Activated naive CD4-positive, alpha-beta T cell treated with anti-CD3 and anti-CD28 coated beads, Interleukin-2, amount 50 U/mL, for 24 hours (primary cell): ENCODE measurements at regions not wholly inside any gene's neighbourhood (a gene's known extent, or its start where the extent isn't known, plus 50 kb on each side); places are given as distances from the start of the nearest gene placed in this dataset.

Experiments
- H3K27ac Mint-ChIP-seq: one replicate; pipeline ENCODE4 v1.8.0; 2021; ENCODE audit warnings: mild to moderate bottlenecking, mixed read lengths
- H3K27me3 Mint-ChIP-seq: one replicate; pipeline ENCODE4 v1.8.0; 2021; ENCODE audit warnings: mixed read lengths
- H3K36me3 Mint-ChIP-seq: one replicate; pipeline ENCODE4 v1.8.0; 2021; ENCODE audit warnings: mixed read lengths
- H3K4me1 Mint-ChIP-seq: one replicate; pipeline ENCODE4 v1.8.0; 2021; ENCODE audit warnings: mixed read lengths
- H3K4me3 Mint-ChIP-seq: one replicate; pipeline ENCODE4 v1.8.0; 2021; ENCODE audit warnings: mild to moderate bottlenecking, mixed read lengths
- H3K9me3 Mint-ChIP-seq: one replicate; pipeline ENCODE4 v1.8.0; 2021; ENCODE audit warnings: mixed read lengths

GRCh38 chr6:104046426-104046825, 813.3 kb downstream of the HACE1 start:
- Mint-ChIP-seq H3K36me3 (no peaks in the 10 kb centered on the region), H3K27me3 (no peaks in the 10 kb centered on the region), H3K4me1 (no peaks in the 10 kb centered on the region), H3K4me3 (no peak overlapping the region), H3K9me3 (peaks cover 7% of the 10 kb centered on the region), H3K27ac (no peak overlapping the region)

- Mint-ChIP-seq H3K9me3 (no peaks in the 10 kb centered on the region), H3K27me3 (no peaks in the 10 kb centered on the region), H3K36me3 (no peaks in the 10 kb centered on the region), H3K4me1 (no peaks in the 10 kb centered on the region), H3K4me3 (no peak overlapping the region), H3K27ac (no peak overlapping the region)
Measured at GRCh38 chr6:104031346-104031745, 828.4 kb downstream of the HACE1 start.

- no peaks in the 10 kb centered on the region for H3K27me3 Mint-ChIP-seq
- H3K36me3 Mint-ChIP-seq, result no peaks in the 10 kb centered on the region
- H3K9me3 Mint-ChIP-seq, result no peaks in the 10 kb centered on the region
- H3K4me3 Mint-ChIP-seq, result no peak overlapping the region
- H3K27ac Mint-ChIP-seq, result no peak overlapping the region
- no peaks in the 10 kb centered on the region for H3K4me1 Mint-ChIP-seq
Measured at GRCh38 chr6:104022126-104022525, 837.6 kb downstream of the HACE1 start.

- no peaks in the 10 kb centered on the region for H3K4me1 Mint-ChIP-seq
- H3K9me3 Mint-ChIP-seq, result no peaks in the 10 kb centered on the region
- no peaks in the 10 kb centered on the region for H3K27me3 Mint-ChIP-seq
- H3K4me3 Mint-ChIP-seq, result no peak overlapping the region
- no peaks in the 10 kb centered on the region for H3K36me3 Mint-ChIP-seq
- H3K27ac Mint-ChIP-seq, result no peak overlapping the region
Measured at GRCh38 chr6:104019075-104019753, 840.5 kb downstream of the HACE1 start.

- Mint-ChIP-seq H3K27ac (no peak overlapping the region), H3K4me1 (no peaks in the 10 kb centered on the region), H3K9me3 (no peaks in the 10 kb centered on the region), H3K27me3 (no peaks in the 10 kb centered on the region), H3K36me3 (no peaks in the 10 kb centered on the region), H3K4me3 (no peak overlapping the region)
Measured at GRCh38 chr6:104017410-104018381, 842.0 kb downstream of the HACE1 start.

GRCh38 chr6:104014163-104014959, 845.4 kb downstream of the HACE1 start:
- Mint-ChIP-seq H3K27ac (no peak overlapping the region), H3K9me3 (no peaks in the 10 kb centered on the region), H3K27me3 (no peaks in the 10 kb centered on the region), H3K36me3 (no peaks in the 10 kb centered on the region), H3K4me3 (no peak overlapping the region), H3K4me1 (no peaks in the 10 kb centered on the region)

GRCh38 chr6:104013312-104013971, 846.3 kb downstream of the HACE1 start:
- Mint-ChIP-seq H3K4me3 (no peak overlapping the region), H3K27ac (no peak overlapping the region), H3K27me3 (no peaks in the 10 kb centered on the region), H3K36me3 (no peaks in the 10 kb centered on the region), H3K9me3 (no peaks in the 10 kb centered on the region), H3K4me1 (no peaks in the 10 kb centered on the region)

- Mint-ChIP-seq H3K36me3 (no peaks in the 10 kb centered on the region), H3K9me3 (no peaks in the 10 kb centered on the region), H3K4me3 (no peak overlapping the region), H3K27ac (no peak overlapping the region), H3K4me1 (no peaks in the 10 kb centered on the region), H3K27me3 (no peaks in the 10 kb centered on the region)
Measured at GRCh38 chr6:104010897-104011296, 848.8 kb downstream of the HACE1 start.

- H3K27ac Mint-ChIP-seq, result no peak overlapping the region
- no peaks in the 10 kb centered on the region for H3K36me3 Mint-ChIP-seq
- no peak overlapping the region for H3K4me3 Mint-ChIP-seq
- H3K4me1 Mint-ChIP-seq, result no peaks in the 10 kb centered on the region
- no peaks in the 10 kb centered on the region for H3K27me3 Mint-ChIP-seq
- H3K9me3 Mint-ChIP-seq, result no peaks in the 10 kb centered on the region
Measured at GRCh38 chr6:104003803-104004516, 855.8 kb downstream of the HACE1 start.

- Mint-ChIP-seq H3K4me3 (no peak overlapping the region), H3K27ac (no peak overlapping the region), H3K27me3 (no peaks in the 10 kb centered on the region), H3K36me3 (no peaks in the 10 kb centered on the region), H3K4me1 (no peaks in the 10 kb centered on the region), H3K9me3 (no peaks in the 10 kb centered on the region)
Measured at GRCh38 chr6:103995571-103995970, 864.1 kb downstream of the HACE1 start.

- no peaks in the 10 kb centered on the region for H3K36me3 Mint-ChIP-seq
- H3K27me3 Mint-ChIP-seq, result no peaks in the 10 kb centered on the region
- no peaks in the 10 kb centered on the region for H3K4me1 Mint-ChIP-seq
- no peak overlapping the region for H3K4me3 Mint-ChIP-seq
- H3K27ac Mint-ChIP-seq, result no peak overlapping the region
- peaks cover 21% of the 10 kb centered on the region for H3K9me3 Mint-ChIP-seq
Measured at GRCh38 chr6:103983860-103984259, 875.9 kb downstream of the HACE1 start.

GRCh38 chr6:103983011-103983410, 876.7 kb downstream of the HACE1 start:
- H3K4me3 Mint-ChIP-seq, result no peak overlapping the region
- no peaks in the 10 kb centered on the region for H3K36me3 Mint-ChIP-seq
- no peaks in the 10 kb centered on the region for H3K4me1 Mint-ChIP-seq
- no peak overlapping the region for H3K27ac Mint-ChIP-seq
- H3K9me3 Mint-ChIP-seq, result peaks cover 16% of the 10 kb centered on the region
- H3K27me3 Mint-ChIP-seq, result no peaks in the 10 kb centered on the region

GRCh38 chr6:103982574-103982973, 877.1 kb downstream of the HACE1 start:
- H3K27me3 Mint-ChIP-seq, result no peaks in the 10 kb centered on the region
- H3K4me1 Mint-ChIP-seq, result no peaks in the 10 kb centered on the region
- H3K4me3 Mint-ChIP-seq, result no peak overlapping the region
- peaks cover 16% of the 10 kb centered on the region for H3K9me3 Mint-ChIP-seq
- H3K27ac Mint-ChIP-seq, result no peak overlapping the region
- H3K36me3 Mint-ChIP-seq, result no peaks in the 10 kb centered on the region

- Mint-ChIP-seq H3K9me3 (no peaks in the 10 kb centered on the region), H3K27me3 (no peaks in the 10 kb centered on the region), H3K4me1 (no peaks in the 10 kb centered on the region), H3K27ac (no peak overlapping the region), H3K4me3 (no peak overlapping the region), H3K36me3 (no peaks in the 10 kb centered on the region)
Measured at GRCh38 chr6:103979308-103979707, 880.4 kb downstream of the HACE1 start.

GRCh38 chr6:103937389-103937788, 922.3 kb downstream of the HACE1 start:
- H3K9me3 Mint-ChIP-seq, result no peaks in the 10 kb centered on the region
- no peaks in the 10 kb centered on the region for H3K4me1 Mint-ChIP-seq
- H3K27ac Mint-ChIP-seq, result no peak overlapping the region
- H3K4me3 Mint-ChIP-seq, result no peak overlapping the region
- H3K36me3 Mint-ChIP-seq, result no peaks in the 10 kb centered on the region
- no peaks in the 10 kb centered on the region for H3K27me3 Mint-ChIP-seq
